ENCODE measurements at regions not wholly inside any gene's neighbourhood (a gene's known extent, or its start where the extent isn't known, plus 50 kb on each side); places are given as distances from the start of the nearest gene placed in this dataset.

GRCh38 chr12:118603610-118604361 lies 227.4 kb downstream of the SUDS3 start:
- no peak for TF ChIP-seq E2F5 (CRISPR knock-in tag; IDR thresholded peaks at IDR 0.05)
- TF ChIP-seq, protein P1, sequence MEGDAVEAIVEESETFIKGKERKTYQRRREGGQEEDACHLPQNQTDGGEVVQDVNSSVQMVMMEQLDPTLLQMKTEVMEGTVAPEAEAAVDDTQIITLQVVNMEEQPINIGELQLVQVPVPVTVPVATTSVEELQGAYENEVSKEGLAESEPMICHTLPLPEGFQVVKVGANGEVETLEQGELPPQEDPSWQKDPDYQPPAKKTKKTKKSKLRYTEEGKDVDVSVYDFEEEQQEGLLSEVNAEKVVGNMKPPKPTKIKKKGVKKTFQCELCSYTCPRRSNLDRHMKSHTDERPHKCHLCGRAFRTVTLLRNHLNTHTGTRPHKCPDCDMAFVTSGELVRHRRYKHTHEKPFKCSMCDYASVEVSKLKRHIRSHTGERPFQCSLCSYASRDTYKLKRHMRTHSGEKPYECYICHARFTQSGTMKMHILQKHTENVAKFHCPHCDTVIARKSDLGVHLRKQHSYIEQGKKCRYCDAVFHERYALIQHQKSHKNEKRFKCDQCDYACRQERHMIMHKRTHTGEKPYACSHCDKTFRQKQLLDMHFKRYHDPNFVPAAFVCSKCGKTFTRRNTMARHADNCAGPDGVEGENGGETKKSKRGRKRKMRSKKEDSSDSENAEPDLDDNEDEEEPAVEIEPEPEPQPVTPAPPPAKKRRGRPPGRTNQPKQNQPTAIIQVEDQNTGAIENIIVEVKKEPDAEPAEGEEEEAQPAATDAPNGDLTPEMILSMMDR (IDR thresholded peaks at IDR 0.05) = no peak
- TF ChIP-seq E2F1 (CRISPR knock-in tag; IDR thresholded peaks at IDR 0.05) = no peak
- TF ChIP-seq MAX (CRISPR knock-in tag; IDR thresholded peaks at IDR 0.05) = no peak
- TF ChIP-seq AFF4 (CRISPR knock-in tag; IDR thresholded peaks at IDR 0.05; ENCODE audit: borderline replicate concordance) = no peak
- TF ChIP-seq CREM (CRISPR knock-in tag; IDR thresholded peaks at IDR 0.05) = no peak
- TF ChIP-seq ATF1 (CRISPR knock-in tag; IDR thresholded peaks at IDR 0.05) = no peak
- TF ChIP-seq, protein P2, sequence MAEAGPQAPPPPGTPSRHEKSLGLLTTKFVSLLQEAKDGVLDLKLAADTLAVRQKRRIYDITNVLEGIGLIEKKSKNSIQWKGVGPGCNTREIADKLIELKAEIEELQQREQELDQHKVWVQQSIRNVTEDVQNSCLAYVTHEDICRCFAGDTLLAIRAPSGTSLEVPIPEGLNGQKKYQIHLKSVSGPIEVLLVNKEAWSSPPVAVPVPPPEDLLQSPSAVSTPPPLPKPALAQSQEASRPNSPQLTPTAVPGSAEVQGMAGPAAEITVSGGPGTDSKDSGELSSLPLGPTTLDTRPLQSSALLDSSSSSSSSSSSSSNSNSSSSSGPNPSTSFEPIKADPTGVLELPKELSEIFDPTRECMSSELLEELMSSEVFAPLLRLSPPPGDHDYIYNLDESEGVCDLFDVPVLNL (CRISPR knock-in tag; IDR thresholded peaks at IDR 0.05; ENCODE audit: borderline replicate concordance, low read depth) = no peak
